GM18519 (cell line): ENCODE measurements at regions not wholly inside any gene's neighbourhood (a gene's known extent, or its start where the extent isn't known, plus 50 kb on each side); places are given as distances from the start of the nearest gene placed in this dataset.

Experiments
- ATAC-seq: cut with Tn5 transposase; IDR thresholded peaks from one replicate; pipeline ENCODE4 v1.9.1; 2021; ENCODE audit warnings: mild to moderate bottlenecking, moderate library complexity; ENCODE audit not compliant: unreplicated experiment, low FRiP score

DNA sequence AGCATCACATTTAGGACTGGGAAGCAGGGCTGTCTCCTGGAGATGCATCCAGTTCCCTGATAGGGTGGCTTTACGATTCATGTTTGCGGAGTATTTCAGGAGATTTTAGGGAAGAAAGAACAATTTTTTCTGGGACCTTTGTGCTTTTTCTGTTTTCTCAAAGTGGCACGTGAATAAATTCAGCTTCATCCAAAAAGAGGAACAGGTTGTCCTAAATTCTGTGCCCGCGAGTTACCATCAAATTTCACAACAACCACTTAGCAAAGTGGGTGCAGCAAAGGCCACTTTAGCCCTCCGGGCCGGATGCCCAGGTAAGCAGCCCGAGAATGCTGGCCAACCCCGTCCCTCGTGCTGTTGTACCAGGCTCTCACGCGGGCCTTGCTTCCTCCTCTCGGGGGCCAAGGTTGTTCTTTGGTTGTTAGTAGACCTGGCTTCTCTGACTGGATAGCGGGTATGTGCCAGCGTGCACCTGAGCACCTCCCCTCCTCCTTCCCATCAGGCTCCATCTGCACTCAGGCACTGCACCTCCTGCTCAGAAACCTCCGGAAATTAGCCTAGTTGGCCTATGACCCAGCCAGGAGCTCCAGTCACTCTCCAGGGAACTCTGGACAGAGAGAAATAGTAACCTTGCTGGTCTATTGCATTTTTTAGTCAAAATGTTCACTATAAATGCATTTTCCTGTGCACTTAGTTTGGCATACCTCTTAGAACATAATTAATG is 83.0 kb downstream of the CMPK2 start:
- ATAC-seq: no peak

GRCh38 chr2:6783238-6783614 is 82.5 kb downstream of the CMPK2 start:
- no peak for ATAC-seq

DNA sequence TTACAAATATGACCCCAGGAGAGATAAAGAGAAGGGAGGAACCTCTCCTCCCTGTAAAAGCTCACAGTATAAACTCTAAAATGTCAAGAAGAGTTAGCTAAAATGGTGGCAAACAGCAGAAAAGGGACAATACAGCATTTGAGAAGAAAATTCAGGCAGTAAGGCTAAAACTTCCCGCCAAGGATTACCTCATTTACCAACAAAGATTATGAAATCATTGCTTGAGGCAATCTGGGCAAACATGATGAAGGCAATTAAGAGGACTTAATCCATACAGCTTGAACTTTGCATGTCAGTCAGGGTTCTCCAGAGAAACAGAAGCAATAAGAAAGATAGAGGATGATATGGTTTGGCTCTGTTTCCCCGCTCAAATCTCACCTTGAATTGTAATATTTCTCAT is 81.4 kb downstream of the CMPK2 start:
- ATAC-seq: no peak

DNA sequence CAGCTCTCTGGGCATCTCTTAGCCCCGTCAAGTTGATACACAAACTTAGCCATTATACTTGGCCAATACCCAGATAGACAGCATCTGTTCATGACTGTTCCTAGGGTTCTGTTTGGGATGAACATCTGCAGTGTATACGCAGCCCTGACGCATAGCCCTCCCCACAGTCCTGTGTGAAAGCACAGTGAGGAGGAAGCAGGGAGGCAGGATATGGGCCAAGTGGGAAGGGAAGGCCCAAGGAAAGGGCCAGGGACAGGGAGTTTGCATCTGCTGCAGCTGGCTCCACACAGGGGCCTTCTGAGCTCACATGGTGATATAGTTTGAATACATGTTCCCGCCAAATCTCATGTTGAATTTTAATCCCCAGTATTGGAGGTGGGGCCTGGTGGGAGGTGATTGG is 80.2 kb downstream of the CMPK2 start:
- ATAC-seq: no peak

GRCh38 chr2:6787376-6787775 is 78.3 kb downstream of the CMPK2 start:
- ATAC-seq: no peak

GRCh38 chr2:6788614-6789013 is 77.1 kb downstream of the CMPK2 start:
- ATAC-seq: no peak

GRCh38 chr2:6789559-6790138 is 76.1 kb downstream of the CMPK2 start:
- ATAC-seq: no peak

- ATAC-seq: no peak
These were observed 74.0 kb downstream of the CMPK2 start for GRCh38 chr2:6791682-6792081.

DNA sequence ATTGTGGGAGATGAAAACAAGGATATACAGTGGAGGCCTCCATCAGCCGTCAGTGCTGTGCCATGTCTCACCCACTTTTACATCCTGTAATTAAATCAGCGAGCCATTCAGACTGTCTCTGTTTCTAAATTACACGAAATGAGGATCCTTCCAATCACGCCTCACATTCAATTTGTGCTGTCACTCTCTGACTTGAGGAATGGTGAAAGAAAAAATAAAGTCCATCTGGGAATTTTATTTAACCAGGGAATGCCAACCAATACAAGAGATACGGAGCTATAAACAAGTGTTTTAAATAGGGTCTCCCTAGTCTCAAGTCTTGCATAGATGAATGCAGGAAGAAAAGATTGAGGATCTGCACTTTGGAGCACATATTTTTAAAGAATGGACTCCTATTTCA is 72.8 kb downstream of the CMPK2 start:
- ATAC-seq: no peak

DNA sequence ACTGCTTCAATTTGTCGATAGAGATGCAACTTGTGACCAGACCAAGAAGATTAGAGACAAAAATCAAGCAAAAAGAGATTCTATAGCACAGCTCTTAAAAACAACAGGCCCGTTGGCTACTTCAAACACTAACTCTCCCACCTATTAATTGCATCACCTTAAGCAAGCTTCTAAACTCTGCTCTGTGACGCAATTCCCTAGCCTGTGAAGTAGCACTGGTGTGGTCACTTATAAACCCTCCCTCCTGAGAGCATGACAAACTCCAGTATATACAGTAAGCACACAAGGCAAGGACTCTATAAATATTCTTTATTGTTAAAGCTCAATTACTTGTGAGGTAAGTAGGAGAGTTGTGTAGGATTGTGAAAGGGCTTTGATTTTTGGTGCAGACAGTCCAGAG is 72.3 kb downstream of the CMPK2 start:
- no peak for ATAC-seq

DNA sequence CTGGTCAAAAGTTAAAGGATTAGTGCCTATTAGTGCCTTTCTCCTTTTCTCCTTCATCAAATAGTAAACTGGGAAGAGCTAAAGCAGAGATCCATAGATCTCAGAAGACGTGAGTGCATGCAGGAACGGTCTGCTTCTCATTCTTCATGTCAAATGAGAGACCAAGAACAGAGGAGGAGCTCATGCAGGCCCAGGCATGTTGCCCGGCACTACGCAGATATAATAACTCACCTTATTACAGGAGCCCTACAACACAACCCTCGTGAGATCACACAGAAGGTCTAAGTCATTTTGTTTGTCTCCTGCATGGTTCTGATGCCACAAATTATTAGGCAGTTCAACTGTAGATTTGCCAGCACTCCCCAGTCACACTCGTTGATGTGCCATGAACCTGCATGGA is 71.8 kb downstream of the CMPK2 start:
- ATAC-seq: no peak

DNA sequence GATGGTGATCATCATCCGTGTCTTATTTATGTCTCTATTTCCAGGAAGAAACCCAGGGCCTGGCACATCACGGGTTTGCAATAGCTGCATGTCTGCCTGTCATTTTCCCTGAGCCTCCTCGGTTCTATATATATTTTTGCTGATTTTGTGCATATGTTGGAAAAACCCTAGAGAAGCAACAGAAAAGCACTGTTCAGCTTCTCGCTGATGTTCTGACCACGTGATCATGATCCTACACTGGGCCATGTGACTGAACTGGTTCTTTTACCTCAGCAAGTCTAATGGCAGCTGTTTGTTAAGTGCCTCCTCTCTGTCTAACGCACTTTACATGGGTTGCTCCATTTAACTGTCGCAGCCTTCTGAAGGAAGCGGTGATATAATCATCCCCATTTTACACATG is 71.3 kb downstream of the CMPK2 start:
- no peak for ATAC-seq
